Adrenal gland (tissue), 9 donors: ENCODE measurements at regions not wholly inside any gene's neighbourhood (a gene's known extent, or its start where the extent isn't known, plus 50 kb on each side); places are given as distances from the start of the nearest gene placed in this dataset.
"Not testable (repeated sequence)": the region's sequence is repeated elsewhere in the genome, so short reads cannot be mapped to it uniquely, and the experiment has no call there.

Experiments used
- DNase-seq, 7 donors: peaks; one replicate each; pipeline ENCODE4 v3.0.0-alpha.2; 2019 to 2020
- H3K27ac ChIP-seq, 5 donors: fragments of 200-600 bp; sonication (generic) in 4 of 5; 1 replicate in 3 of 5; 2 replicates in 2 of 5; pipeline versions ENCODE4 v1.5.1 to v1.8.0; 2016 to 2020; ENCODE audit warnings: mild to moderate bottlenecking in 1 of 5
- H3K27me3 ChIP-seq: fragments of 200-600 bp; 2 replicates; pipeline ENCODE4 v1.8.0; 2021
- H3K36me3 ChIP-seq, 2 donors: fragments of 200-600 bp; replicated peaks in 1 of 2; 1 replicate in 1 of 2; 2 replicates in 1 of 2; pipeline versions ENCODE4 v1.5.1 to v1.8.0; 2018 to 2022
- H3K4me1 ChIP-seq, 2 donors: fragments of 200-600 bp; replicated peaks in 1 of 2; 1 replicate in 1 of 2; 2 replicates in 1 of 2; pipeline versions ENCODE4 v1.5.1 to v1.8.0; 2018 to 2021
- H3K4me3 ChIP-seq, 4 donors: fragments of 200-600 bp; sonication (generic) in 3 of 4; one replicate each; pipeline ENCODE4 v1.5.1; 2016 to 2018
- H3K9me3 ChIP-seq, 3 donors: fragments of 200-600 bp; sonication (generic) in 1 of 3; replicated peaks in 1 of 3; 1 replicate in 2 of 3; 2 replicates in 1 of 3; pipeline versions ENCODE4 v1.5.1 to v1.8.0; 2016 to 2021
- CTCF ChIP-seq, 6 experiments: fragments of 450-650 bp in 4 of 6; fragments of 200-600 bp in 2 of 6; sonication (generic) in 1 of 6; IDR thresholded peaks; 1 replicate in 5 of 6; 2 replicates in 1 of 6; pipeline versions ENCODE4 v1.5.1 to v1.8.0; 2016 to 2021; ENCODE audit warnings: antibody characterized with exemption in 6 of 6, mild to moderate bottlenecking in 2 of 6, moderate library complexity in 1 of 6
- POLR2A ChIP-seq, 2 donors: fragments of 450-650 bp; IDR thresholded peaks; one replicate each; pipeline ENCODE4 v1.6.1; 2017; ENCODE audit warnings: antibody characterized with exemption in 2 of 2, mild to moderate bottlenecking in 2 of 2, moderate library complexity in 1 of 2
- WGBS, 4 donors: extraction: QIAGEN DNeasy Blood & Tissue Kit in 2 of 4; methylation state at CpG; one replicate each; pipeline versions ENCODE4 v1.1.5 to v1.1.7; 2013 to 2017; 5-methylcytosine and 5-hydroxymethylcytosine counted together
- intact Hi-C, 2 donors: fragments of 100-400 bp; cut with DNase I; formaldehyde crosslinking; loops; one replicate each; pipeline versions ENCODE4 v1.14.1 to v1.15.0; 2022 to 2023
- donor health status: healthy with polysubstance abuse.
- donor health status: Bipolar disorder and iron deficiency.
- donor health status: DM: yes; HTN: yes; CAD: no.
- donor health status: DM: no; HTN: no; CAD: no.
- donor health status: DM: no; HTN: no; CAD: no.

- no peak for TF ChIP-seq CTCF (IDR thresholded peaks at IDR 0.05)
- no peak for TF ChIP-seq POLR2A (IDR thresholded peaks at IDR 0.05)
Measured at GRCh38 chr3:39573392-39573791, 105.9 kb downstream of the MOBP start.

GRCh38 chr3:39577541-39577940 is 110.1 kb downstream of the MOBP start:
- Histone ChIP-seq H3K4me3 (no peak overlapping the region), H3K9me3 (no peaks in the 10 kb centered on the region), H3K36me3 (no peaks in the 10 kb centered on the region), H3K27me3 (no peaks in the 10 kb centered on the region), H3K4me1 (no peaks in the 10 kb centered on the region), H3K27ac (no peak overlapping the region)
- no peak for DNase-seq
- no peak for TF ChIP-seq CTCF (IDR thresholded peaks at IDR 0.05)
- TF ChIP-seq POLR2A (IDR thresholded peaks at IDR 0.05) = no peak
- intact Hi-C loops = no loop called here
- WGBS, 4 donors = 67 to 77% (median 70%) methylated on average over 6 of the region's 6 CpGs

More at GRCh38 chr3:39573392-39573791, 105.9 kb downstream of the MOBP start:
- H3K27me3 ChIP-seq = no peaks in the 10 kb centered on the region
- no peaks in the 10 kb centered on the region for H3K4me1 ChIP-seq
- H3K9me3 ChIP-seq = no peaks in the 10 kb centered on the region
- no peaks in the 10 kb centered on the region for H3K36me3 ChIP-seq
- DNase-seq = no peak
- 77 to 83% (median 80%) methylated on average over 9 of the region's 9 CpGs for WGBS, 4 donors
- intact Hi-C loops = no loop called here
- no peak overlapping the region for H3K27ac ChIP-seq
- H3K4me3 ChIP-seq = no peak overlapping the region

DNA sequence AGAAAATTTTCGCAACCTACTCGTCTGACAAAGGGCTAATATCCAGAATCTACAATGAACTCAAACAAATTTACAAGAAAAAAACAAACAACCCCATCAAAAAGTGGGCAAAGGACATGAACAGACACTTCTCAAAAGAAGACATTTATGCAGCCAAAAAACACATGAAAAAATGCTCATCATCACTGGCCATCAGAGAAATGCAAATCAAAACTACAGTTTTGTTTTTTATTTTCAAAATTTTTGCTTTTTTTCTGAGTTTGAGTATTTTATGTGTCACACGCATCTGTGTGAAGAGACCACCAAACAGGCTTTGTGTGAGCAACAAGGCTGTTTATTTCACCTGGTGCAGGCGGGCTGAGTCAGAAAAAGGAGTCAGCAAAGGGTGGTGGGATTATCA is 118.7 kb downstream of the MOBP start:
- H3K9me3 ChIP-seq, intact Hi-C loops, H3K4me3 ChIP-seq, H3K36me3 ChIP-seq, H3K27me3 ChIP-seq, DNase-seq, H3K4me1 ChIP-seq, H3K27ac ChIP-seq: not testable (repeated sequence)
- WGBS, 4 donors = 76 to 91% (median 83%) methylated on average over 2 to 4 of the region's 4 CpGs

DNA sequence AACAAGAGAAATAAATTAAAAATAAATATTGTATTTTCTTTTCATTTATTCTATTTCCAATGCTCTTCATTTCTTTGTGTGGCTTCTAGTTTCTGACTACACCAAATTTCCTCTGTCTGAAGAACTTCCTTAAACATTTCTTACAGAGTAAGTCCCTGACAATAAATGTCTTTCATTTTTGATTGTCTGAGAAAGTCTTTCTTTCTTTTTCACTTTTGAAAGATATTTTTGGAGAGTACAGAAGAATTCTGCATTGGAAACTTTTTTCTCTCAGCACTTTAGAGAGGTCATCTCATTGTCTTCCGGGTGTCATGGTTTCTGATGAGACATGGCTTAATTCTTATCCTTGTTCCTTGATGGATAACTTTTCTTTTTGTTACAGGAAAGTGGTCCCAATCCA is 119.6 kb downstream of the MOBP start:
- DNase-seq = no peak
- 60 to 89% (median 82%) methylated on average over 1 of the region's 1 CpG for WGBS, 4 donors

More for the DNA sequence above, 119.6 kb downstream of the MOBP start:
- H3K9me3 ChIP-seq = no peaks in the 10 kb centered on the region
- H3K4me3 ChIP-seq = no peak overlapping the region
- no peaks in the 10 kb centered on the region for H3K27me3 ChIP-seq
- no peak overlapping the region for H3K27ac ChIP-seq
- no peaks in the 10 kb centered on the region for H3K36me3 ChIP-seq
- no peak for TF ChIP-seq POLR2A (IDR thresholded peaks at IDR 0.05)
- TF ChIP-seq CTCF (IDR thresholded peaks at IDR 0.05) = no peak
- no peaks in the 10 kb centered on the region for H3K4me1 ChIP-seq
- intact Hi-C loops = no loop called here
